SK-N-SH treated with all-trans-retinoic acid at 6 μM for 48 hours (cell line): ENCODE measurements at regions not wholly inside any gene's neighbourhood (a gene's known extent, or its start where the extent isn't known, plus 50 kb on each side); places are given as distances from the start of the nearest gene placed in this dataset.

Experiments used
- ATAC-seq: fragments of 200-7000 bp; cut with Tn5 transposase; 3 replicates; pipeline ENCODE4 v1.9.1; 2020; ENCODE audit warnings: mild to moderate bottlenecking, moderate library complexity
- ARNTL ChIP-seq: fragments of 450-650 bp; formaldehyde crosslinking; IDR thresholded peaks from 2 replicates; pipeline ENCODE4 v1.5.0; 2020; ENCODE audit warnings: low read depth, mild to moderate bottlenecking, moderate library complexity, borderline replicate concordance
- BACH2 ChIP-seq: fragments of 250-450 bp; sonication (Bioruptor Pico); IDR thresholded peaks from 2 replicates; pipeline ENCODE4 v1.9.0; 2021; ENCODE audit warnings: mild to moderate bottlenecking, borderline replicate concordance
- CREB5 ChIP-seq: fragments of 250-450 bp; sonication (Bioruptor Pico); IDR thresholded peaks from 2 replicates; pipeline ENCODE4 v1.5.1; 2020; ENCODE audit warnings: low read depth, mild to moderate bottlenecking, moderate library complexity
- CSDC2 ChIP-seq: fragments of 250-450 bp; sonication (Bioruptor Pico); IDR thresholded peaks from 2 replicates; pipeline ENCODE4 v1.5.0; 2020; ENCODE audit warnings: mild to moderate bottlenecking, moderate library complexity
- ESRRG ChIP-seq: fragments of 250-450 bp; sonication (Bioruptor Pico); IDR thresholded peaks from 2 replicates; pipeline ENCODE4 v1.6.1; 2021; ENCODE audit warnings: mild to moderate bottlenecking
- GLIS3 ChIP-seq: fragments of 250-450 bp; sonication (Bioruptor Pico); IDR thresholded peaks from 2 replicates; pipeline ENCODE4 v1.5.0; 2020; ENCODE audit warnings: mild to moderate bottlenecking, moderate library complexity
- OSR1 ChIP-seq: fragments of 250-450 bp; sonication (Bioruptor Pico); IDR thresholded peaks from 2 replicates; pipeline ENCODE4 v1.8.0; 2022; ENCODE audit warnings: moderate library complexity, mild to moderate bottlenecking, inconsistent platforms
- POU6F1 ChIP-seq: fragments of 250-450 bp; sonication (Bioruptor Pico); IDR thresholded peaks from 2 replicates; pipeline ENCODE4 v1.8.0; 2021; ENCODE audit warnings: low read depth, mild to moderate bottlenecking, moderate library complexity, borderline replicate concordance
- PPARA ChIP-seq: fragments of 250-450 bp; sonication (Bioruptor Pico); IDR thresholded peaks from 2 replicates; pipeline ENCODE4 v1.5.0; 2020; ENCODE audit warnings: mild to moderate bottlenecking, borderline replicate concordance
- RARB ChIP-seq: fragments of 250-450 bp; sonication (Bioruptor Pico); IDR thresholded peaks from 2 replicates; pipeline ENCODE4 v1.8.0; 2021; ENCODE audit warnings: mild to moderate bottlenecking, moderate library complexity
- SNAI2 ChIP-seq: fragments of 250-450 bp; sonication (Bioruptor Pico); IDR thresholded peaks from 2 replicates; pipeline ENCODE4 v1.5.0; 2020; ENCODE audit warnings: mild to moderate bottlenecking, moderate library complexity
- TCF4 ChIP-seq: fragments of 250-450 bp; sonication (Bioruptor Pico); IDR thresholded peaks from 2 replicates; pipeline ENCODE4 v1.8.0; 2021; ENCODE audit warnings: mild to moderate bottlenecking, moderate library complexity, borderline replicate concordance
- TOX ChIP-seq: fragments of 250-450 bp; sonication (Bioruptor Pico); IDR thresholded peaks from 2 replicates; pipeline ENCODE4 v1.8.0; 2021; ENCODE audit warnings: mild to moderate bottlenecking, moderate library complexity, borderline replicate concordance
- ZC3H10 ChIP-seq: fragments of 250-450 bp; sonication (Bioruptor Pico); IDR thresholded peaks from 2 replicates; pipeline ENCODE4 v1.5.1; 2021; ENCODE audit warnings: mild to moderate bottlenecking, moderate library complexity
- ZFP3 ChIP-seq: fragments of 250-450 bp; sonication (Bioruptor Pico); IDR thresholded peaks from 2 replicates; pipeline ENCODE4 v1.5.0; 2020; ENCODE audit warnings: mild to moderate bottlenecking, moderate library complexity
- ZFP30 ChIP-seq: fragments of 450-650 bp; formaldehyde crosslinking; IDR thresholded peaks from 2 replicates; pipeline ENCODE4 v1.5.0; 2022; ENCODE audit warnings: mild to moderate bottlenecking, moderate library complexity
- ZNF565 ChIP-seq: fragments of 450-650 bp; formaldehyde crosslinking; conservative IDR thresholded peaks from 2 replicates; pipeline ENCODE4 v1.5.0; 2020; ENCODE audit warnings: low read depth, mild to moderate bottlenecking, moderate library complexity
- ZNF8 ChIP-seq: fragments of 450-650 bp; formaldehyde crosslinking; IDR thresholded peaks from 2 replicates; pipeline ENCODE4 v1.5.0; 2020; ENCODE audit warnings: mild to moderate bottlenecking, moderate library complexity
- TF ChIP-seq, protein P1 (sequence below): fragments of 250-450 bp; sonication (Bioruptor Pico); IDR thresholded peaks from 2 replicates; pipeline ENCODE4 v1.5.1; 2021; ENCODE audit warnings: mild to moderate bottlenecking, moderate library complexity
- TF ChIP-seq, protein P2 (sequence below): fragments of 250-450 bp; sonication (Bioruptor Pico); IDR thresholded peaks from 2 replicates; pipeline ENCODE4 v1.5.0; 2020; ENCODE audit warnings: mild to moderate bottlenecking, moderate library complexity
- TF ChIP-seq, protein P3 (sequence below): fragments of 250-450 bp; sonication (Bioruptor Pico); IDR thresholded peaks from 2 replicates; pipeline ENCODE4 v1.8.0; 2020; ENCODE audit warnings: mild to moderate bottlenecking, moderate library complexity, borderline replicate concordance

DNA sequence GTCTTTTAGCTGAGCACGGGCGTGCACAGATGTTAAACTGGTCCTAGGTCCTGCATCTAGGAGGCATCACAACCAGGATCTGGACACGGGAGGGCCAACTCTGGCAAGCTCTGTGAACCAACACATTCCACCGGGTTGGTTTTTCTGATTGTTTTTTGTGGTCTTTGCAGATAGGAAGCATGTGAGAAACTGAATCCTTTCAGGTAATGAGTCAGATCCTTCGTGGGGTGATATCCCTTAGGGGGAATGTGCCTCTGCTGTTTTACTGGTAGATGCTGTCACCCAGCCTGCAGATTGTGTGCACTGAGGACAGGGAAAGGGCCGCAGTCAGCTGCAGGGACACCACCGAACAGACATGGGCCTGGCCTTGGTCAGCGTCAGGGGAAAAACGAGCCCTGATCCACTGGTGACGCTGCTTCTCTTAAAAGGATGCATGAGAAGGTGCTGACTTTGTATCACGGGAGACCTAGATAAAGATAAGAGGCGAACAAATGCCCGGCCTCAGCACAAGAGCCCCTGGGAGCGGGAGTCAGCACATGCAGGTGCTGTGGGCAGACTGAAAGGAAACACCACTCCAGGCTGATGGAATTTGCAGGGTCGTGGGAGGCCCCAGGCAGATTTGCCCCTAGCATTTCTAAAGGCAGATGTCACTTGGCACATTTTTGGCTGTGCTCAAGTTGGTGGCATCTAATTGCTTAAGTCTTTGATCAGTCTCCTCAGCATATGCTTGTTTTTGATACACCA is 51.1 kb downstream of the DOP1B start:
- no peak for TF ChIP-seq OSR1
- TF ChIP-seq ARNTL: no peak
- no peak for TF ChIP-seq ZNF565 (CRISPR knock-in tag)
- TF ChIP-seq CREB5: no peak
- no peak for TF ChIP-seq BACH2 (CRISPR knock-in tag)
- TF ChIP-seq PPARA (CRISPR knock-in tag): no peak
- TF ChIP-seq CSDC2 (CRISPR knock-in tag): no peak
- no peak for TF ChIP-seq ZFP30 (CRISPR knock-in tag)
- no peak for TF ChIP-seq GLIS3 (CRISPR knock-in tag)
- TF ChIP-seq ZNF8 (CRISPR knock-in tag): no peak
- no peak for TF ChIP-seq TOX (CRISPR knock-in tag)
- TF ChIP-seq ZFP3 (CRISPR knock-in tag): no peak
- ATAC-seq: no peak

DNA sequence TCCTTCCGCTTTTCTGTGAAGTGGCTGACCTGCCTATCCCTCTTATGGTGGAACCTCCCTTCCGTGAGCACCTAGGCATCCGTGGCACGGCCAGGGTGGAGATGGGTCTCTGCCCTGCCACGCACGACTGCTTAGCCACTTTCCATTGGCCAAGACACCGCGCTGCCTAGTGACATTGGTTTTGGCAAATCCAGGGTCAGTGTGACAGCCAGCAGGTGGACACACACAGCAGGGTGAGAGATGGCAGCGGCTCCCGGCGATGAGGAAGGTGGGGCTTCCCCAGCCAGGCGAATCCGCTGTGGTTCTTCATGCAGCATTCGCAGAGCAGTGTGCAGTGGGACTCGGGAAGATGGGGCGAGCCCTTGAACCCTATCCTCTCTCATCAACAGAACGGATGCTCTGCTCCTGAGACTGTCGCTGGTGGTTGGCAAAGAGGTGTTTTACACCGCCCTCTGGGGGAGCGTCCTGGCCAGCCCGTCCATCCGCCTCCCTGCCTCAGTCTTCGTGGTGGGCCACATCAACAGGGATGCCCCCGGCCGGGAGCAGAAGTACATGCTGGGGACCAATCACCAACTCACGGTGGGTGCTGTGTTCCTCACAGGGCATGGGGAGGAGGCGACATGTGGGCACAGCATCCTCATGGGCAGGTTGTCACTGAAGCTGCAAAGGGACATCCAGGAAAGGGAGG is 51.8 kb downstream of the DOP1B start:
- ATAC-seq: no peak

More for the DNA sequence above, 51.8 kb downstream of the DOP1B start:
- TF ChIP-seq, protein P1, sequence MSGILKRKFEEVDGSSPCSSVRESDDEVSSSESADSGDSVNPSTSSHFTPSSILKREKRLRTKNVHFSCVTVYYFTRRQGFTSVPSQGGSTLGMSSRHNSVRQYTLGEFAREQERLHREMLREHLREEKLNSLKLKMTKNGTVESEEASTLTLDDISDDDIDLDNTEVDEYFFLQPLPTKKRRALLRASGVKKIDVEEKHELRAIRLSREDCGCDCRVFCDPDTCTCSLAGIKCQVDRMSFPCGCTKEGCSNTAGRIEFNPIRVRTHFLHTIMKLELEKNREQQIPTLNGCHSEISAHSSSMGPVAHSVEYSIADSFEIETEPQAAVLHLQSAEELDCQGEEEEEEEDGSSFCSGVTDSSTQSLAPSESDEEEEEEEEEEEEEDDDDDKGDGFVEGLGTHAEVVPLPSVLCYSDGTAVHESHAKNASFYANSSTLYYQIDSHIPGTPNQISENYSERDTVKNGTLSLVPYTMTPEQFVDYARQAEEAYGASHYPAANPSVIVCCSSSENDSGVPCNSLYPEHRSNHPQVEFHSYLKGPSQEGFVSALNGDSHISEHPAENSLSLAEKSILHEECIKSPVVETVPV: no peak
- TF ChIP-seq ZFP3 (CRISPR knock-in tag) (no peak), SNAI2 (CRISPR knock-in tag) (no peak), ARNTL (no peak), RARB (CRISPR knock-in tag) (no peak), ZC3H10 (CRISPR knock-in tag) (no peak), OSR1 (no peak), TCF4 (CRISPR knock-in tag) (no peak), ZNF8 (CRISPR knock-in tag) (no peak), BACH2 (CRISPR knock-in tag) (no peak), ZNF565 (CRISPR knock-in tag) (no peak), ESRRG (CRISPR knock-in tag) (no peak), CREB5 (no peak), POU6F1 (CRISPR knock-in tag) (no peak), GLIS3 (CRISPR knock-in tag) (no peak), ZFP30 (CRISPR knock-in tag) (no peak)
- TF ChIP-seq, protein P2, sequence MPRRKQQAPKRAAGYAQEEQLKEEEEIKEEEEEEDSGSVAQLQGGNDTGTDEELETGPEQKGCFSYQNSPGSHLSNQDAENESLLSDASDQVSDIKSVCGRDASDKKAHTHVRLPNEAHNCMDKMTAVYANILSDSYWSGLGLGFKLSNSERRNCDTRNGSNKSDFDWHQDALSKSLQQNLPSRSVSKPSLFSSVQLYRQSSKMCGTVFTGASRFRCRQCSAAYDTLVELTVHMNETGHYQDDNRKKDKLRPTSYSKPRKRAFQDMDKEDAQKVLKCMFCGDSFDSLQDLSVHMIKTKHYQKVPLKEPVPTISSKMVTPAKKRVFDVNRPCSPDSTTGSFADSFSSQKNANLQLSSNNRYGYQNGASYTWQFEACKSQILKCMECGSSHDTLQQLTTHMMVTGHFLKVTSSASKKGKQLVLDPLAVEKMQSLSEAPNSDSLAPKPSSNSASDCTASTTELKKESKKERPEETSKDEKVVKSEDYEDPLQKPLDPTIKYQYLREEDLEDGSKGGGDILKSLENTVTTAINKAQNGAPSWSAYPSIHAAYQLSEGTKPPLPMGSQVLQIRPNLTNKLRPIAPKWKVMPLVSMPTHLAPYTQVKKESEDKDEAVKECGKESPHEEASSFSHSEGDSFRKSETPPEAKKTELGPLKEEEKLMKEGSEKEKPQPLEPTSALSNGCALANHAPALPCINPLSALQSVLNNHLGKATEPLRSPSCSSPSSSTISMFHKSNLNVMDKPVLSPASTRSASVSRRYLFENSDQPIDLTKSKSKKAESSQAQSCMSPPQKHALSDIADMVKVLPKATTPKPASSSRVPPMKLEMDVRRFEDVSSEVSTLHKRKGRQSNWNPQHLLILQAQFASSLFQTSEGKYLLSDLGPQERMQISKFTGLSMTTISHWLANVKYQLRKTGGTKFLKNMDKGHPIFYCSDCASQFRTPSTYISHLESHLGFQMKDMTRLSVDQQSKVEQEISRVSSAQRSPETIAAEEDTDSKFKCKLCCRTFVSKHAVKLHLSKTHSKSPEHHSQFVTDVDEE: no peak
- TF ChIP-seq, protein P3, sequence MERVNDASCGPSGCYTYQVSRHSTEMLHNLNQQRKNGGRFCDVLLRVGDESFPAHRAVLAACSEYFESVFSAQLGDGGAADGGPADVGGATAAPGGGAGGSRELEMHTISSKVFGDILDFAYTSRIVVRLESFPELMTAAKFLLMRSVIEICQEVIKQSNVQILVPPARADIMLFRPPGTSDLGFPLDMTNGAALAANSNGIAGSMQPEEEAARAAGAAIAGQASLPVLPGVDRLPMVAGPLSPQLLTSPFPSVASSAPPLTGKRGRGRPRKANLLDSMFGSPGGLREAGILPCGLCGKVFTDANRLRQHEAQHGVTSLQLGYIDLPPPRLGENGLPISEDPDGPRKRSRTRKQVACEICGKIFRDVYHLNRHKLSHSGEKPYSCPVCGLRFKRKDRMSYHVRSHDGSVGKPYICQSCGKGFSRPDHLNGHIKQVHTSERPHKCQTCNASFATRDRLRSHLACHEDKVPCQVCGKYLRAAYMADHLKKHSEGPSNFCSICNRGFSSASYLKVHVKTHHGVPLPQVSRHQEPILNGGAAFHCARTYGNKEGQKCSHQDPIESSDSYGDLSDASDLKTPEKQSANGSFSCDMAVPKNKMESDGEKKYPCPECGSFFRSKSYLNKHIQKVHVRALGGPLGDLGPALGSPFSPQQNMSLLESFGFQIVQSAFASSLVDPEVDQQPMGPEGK (CRISPR knock-in tag): no peak
